IPS-15b (cell line): ENCODE measurements at regions not wholly inside any gene's neighbourhood (a gene's known extent, or its start where the extent isn't known, plus 50 kb on each side); places are given as distances from the start of the nearest gene placed in this dataset.
"Not testable (repeated sequence)": the region's sequence is repeated elsewhere in the genome, so short reads cannot be mapped to it uniquely, and the experiment has no call there.

ENCODE experiments used
- H3K27me3 ChIP-seq: one replicate; pipeline ENCODE4 v1.6.1; 2013; ENCODE audit warnings: low read length; ENCODE audit not compliant: control insufficient read depth, insufficient read depth
- H3K36me3 ChIP-seq: one replicate; pipeline ENCODE4 v1.6.1; 2013; ENCODE audit warnings: low read length; ENCODE audit not compliant: control insufficient read depth, insufficient read depth
- H3K4me1 ChIP-seq: one replicate; pipeline ENCODE4 v1.6.1; 2013; ENCODE audit warnings: mild to moderate bottlenecking, low read length; ENCODE audit not compliant: control insufficient read depth, insufficient read depth
- H3K4me3 ChIP-seq: one replicate; pipeline ENCODE4 v1.5.1; 2013; ENCODE audit warnings: low read depth, low read length
- H3K9ac ChIP-seq: one replicate; pipeline ENCODE4 v1.6.1; 2013; ENCODE audit warnings: low read depth, mild to moderate bottlenecking, low read length
- H3K9me3 ChIP-seq: one replicate; pipeline ENCODE4 v1.6.1; 2013; ENCODE audit warnings: mild to moderate bottlenecking, low read length; ENCODE audit not compliant: control insufficient read depth, insufficient read depth

GRCh38 chr10:56057860-56058259 lies 303.2 kb downstream of the ZWINT start:
- Histone ChIP-seq H3K4me3 (no peak overlapping the region), H3K9me3 (no peaks in the 10 kb centered on the region), H3K36me3 (no peaks in the 10 kb centered on the region), H3K9ac (no peak overlapping the region), H3K27me3 (no peaks in the 10 kb centered on the region), H3K4me1 (no peaks in the 10 kb centered on the region)

GRCh38 chr10:56035489-56035888 lies 325.6 kb downstream of the ZWINT start:
- Histone ChIP-seq H3K4me1 (no peaks in the 10 kb centered on the region), H3K9me3 (no peaks in the 10 kb centered on the region), H3K4me3 (no peak overlapping the region)

GRCh38 chr10:56028298-56029132 lies 332.5 kb downstream of the ZWINT start:
- H3K9me3 ChIP-seq, result no peaks in the 10 kb centered on the region
- H3K9ac ChIP-seq, result no peak overlapping the region
- no peaks in the 10 kb centered on the region for H3K36me3 ChIP-seq
- H3K4me3 ChIP-seq, result no peak overlapping the region
- H3K27me3 ChIP-seq, result no peaks in the 10 kb centered on the region
- H3K4me1 ChIP-seq, result peaks cover 4% of the 10 kb centered on the region

More at GRCh38 chr10:56035489-56035888, 325.6 kb downstream of the ZWINT start:
- Histone ChIP-seq H3K9ac (no peak overlapping the region), H3K27me3 (no peaks in the 10 kb centered on the region), H3K36me3 (no peaks in the 10 kb centered on the region)

GRCh38 chr10:56012101-56012500 lies 349.0 kb downstream of the ZWINT start:
- Histone ChIP-seq H3K4me3 (no peak overlapping the region), H3K9ac (no peak overlapping the region), H3K36me3 (no peaks in the 10 kb centered on the region), H3K27me3 (no peaks in the 10 kb centered on the region), H3K4me1 (no peaks in the 10 kb centered on the region), H3K9me3 (no peaks in the 10 kb centered on the region)

GRCh38 chr10:56003555-56003954 lies 357.5 kb downstream of the ZWINT start:
- H3K4me3 ChIP-seq, result no peak overlapping the region
- H3K4me1 ChIP-seq, result no peaks in the 10 kb centered on the region
- no peak overlapping the region for H3K9ac ChIP-seq
- no peaks in the 10 kb centered on the region for H3K27me3 ChIP-seq
- no peaks in the 10 kb centered on the region for H3K36me3 ChIP-seq
- no peaks in the 10 kb centered on the region for H3K9me3 ChIP-seq

- H3K9me3 ChIP-seq, result no peaks in the 10 kb centered on the region
- no peak overlapping the region for H3K9ac ChIP-seq
- no peaks in the 10 kb centered on the region for H3K36me3 ChIP-seq
- no peaks in the 10 kb centered on the region for H3K4me1 ChIP-seq
- H3K27me3 ChIP-seq, result no peaks in the 10 kb centered on the region
- H3K4me3 ChIP-seq, result no peak overlapping the region
These were observed 371.9 kb downstream of the ZWINT start for GRCh38 chr10:55989188-55989587.

GRCh38 chr10:55979203-55979602 lies 381.9 kb downstream of the ZWINT start:
- H3K9me3 ChIP-seq, result no peaks in the 10 kb centered on the region
- no peaks in the 10 kb centered on the region for H3K36me3 ChIP-seq
- H3K27me3 ChIP-seq, result no peaks in the 10 kb centered on the region
- peaks cover 13% of the 10 kb centered on the region for H3K4me1 ChIP-seq
- H3K4me3 ChIP-seq, result no peak overlapping the region
- no peak overlapping the region for H3K9ac ChIP-seq

GRCh38 chr10:55966101-55966500 lies 395.0 kb downstream of the ZWINT start:
- H3K9me3 ChIP-seq, result no peaks in the 10 kb centered on the region
- no peaks in the 10 kb centered on the region for H3K36me3 ChIP-seq
- H3K27me3 ChIP-seq, result no peaks in the 10 kb centered on the region
- no peak overlapping the region for H3K4me3 ChIP-seq
- H3K4me1 ChIP-seq, result no peaks in the 10 kb centered on the region
- H3K9ac ChIP-seq, result no peak overlapping the region

GRCh38 chr10:55943403-55943802 lies 417.7 kb downstream of the ZWINT start:
- Histone ChIP-seq H3K4me3 (no peak overlapping the region), H3K36me3 (no peaks in the 10 kb centered on the region), H3K27me3 (no peaks in the 10 kb centered on the region), H3K4me1 (no peaks in the 10 kb centered on the region), H3K9ac (no peak overlapping the region), H3K9me3 (no peaks in the 10 kb centered on the region)

GRCh38 chr10:55929291-55929690 lies 431.8 kb downstream of the ZWINT start:
- no peaks in the 10 kb centered on the region for H3K36me3 ChIP-seq
- no peaks in the 10 kb centered on the region for H3K27me3 ChIP-seq
- H3K4me3 ChIP-seq, result no peak overlapping the region
- H3K4me1 ChIP-seq, result no peaks in the 10 kb centered on the region
- no peaks in the 10 kb centered on the region for H3K9me3 ChIP-seq
- H3K9ac ChIP-seq, result no peak overlapping the region

- peak overlapping the region; percentile 50 for H3K4me3 ChIP-seq
- H3K9ac ChIP-seq, H3K4me1 ChIP-seq: not testable (repeated sequence)
These were observed 461.4 kb downstream of the ZWINT start for GRCh38 chr10:55899472-55900147.

GRCh38 chr10:55897490-55897921 lies 463.6 kb downstream of the ZWINT start:
- Histone ChIP-seq H3K9ac (no peak overlapping the region), H3K27me3 (no peaks in the 10 kb centered on the region), H3K4me1 (peaks cover 5% of the 10 kb centered on the region), H3K9me3 (no peaks in the 10 kb centered on the region), H3K36me3 (no peaks in the 10 kb centered on the region), H3K4me3 (no peak overlapping the region)

More at GRCh38 chr10:55899472-55900147, 461.4 kb downstream of the ZWINT start:
- not testable (repeated sequence) for H3K9me3 ChIP-seq, H3K27me3 ChIP-seq, H3K36me3 ChIP-seq
